ENCODE measurements at regions not wholly inside any gene's neighbourhood (a gene's known extent, or its start where the extent isn't known, plus 50 kb on each side); places are given as distances from the start of the nearest gene placed in this dataset.

- Mint-ChIP-seq H3K9me3 (no peaks in the 10 kb centered on the region), H3K4me1 (no peaks in the 10 kb centered on the region), H3K4me3 (no peak overlapping the region), H3K27ac (no peak overlapping the region), H3K36me3 (no peaks in the 10 kb centered on the region), H3K27me3 (no peaks in the 10 kb centered on the region)
- no peak for ATAC-seq
These were observed 608.2 kb upstream of the CCDC54 start for GRCh38 chr3:106768941-106769480.

DNA sequence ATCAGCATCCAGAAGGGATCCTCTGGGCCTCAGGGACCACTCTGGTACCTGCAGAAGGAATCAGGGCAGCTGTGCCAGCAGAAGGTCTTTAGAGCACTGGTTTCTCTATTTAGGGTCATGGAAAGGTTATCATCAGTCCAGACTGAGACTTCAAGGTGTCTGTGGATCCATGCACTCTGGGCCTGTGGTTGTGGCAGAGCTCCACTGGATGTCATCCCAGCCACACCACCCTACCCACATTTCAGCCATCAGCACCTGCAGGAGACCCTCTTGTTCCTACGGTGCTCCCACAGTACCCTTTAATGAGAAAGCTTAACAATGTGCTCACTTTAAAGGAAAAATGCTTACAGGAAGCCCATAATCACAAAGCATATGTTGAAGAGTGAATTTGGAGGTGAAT lies 603.4 kb upstream of the CCDC54 start:
- ATAC-seq, result peak; percentile 35
- Mint-ChIP-seq H3K36me3 (no peaks in the 10 kb centered on the region), H3K4me1 (no peaks in the 10 kb centered on the region), H3K4me3 (no peak overlapping the region), H3K9me3 (no peaks in the 10 kb centered on the region), H3K27ac (no peak overlapping the region), H3K27me3 (no peaks in the 10 kb centered on the region)

DNA sequence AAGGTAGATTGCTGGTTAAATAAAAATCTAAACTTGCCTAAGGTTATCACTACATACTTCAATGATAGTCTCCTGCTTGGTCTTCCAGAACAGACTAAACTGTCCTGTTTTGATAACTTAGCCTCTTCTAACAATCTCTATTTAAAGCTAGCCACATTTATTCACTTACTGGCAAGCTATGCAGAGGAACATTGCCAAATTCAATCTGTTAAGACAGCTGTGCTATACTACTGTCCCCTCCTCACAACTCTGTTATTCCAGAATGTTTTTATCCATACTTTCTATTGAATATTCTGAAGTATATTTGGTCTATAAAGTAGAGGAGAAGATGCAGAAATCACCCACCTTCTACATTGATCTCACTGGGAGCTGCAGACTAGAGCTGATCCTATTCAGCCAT lies 594.0 kb upstream of the CCDC54 start:
- H3K9me3 Mint-ChIP-seq, result no peaks in the 10 kb centered on the region
- no peaks in the 10 kb centered on the region for H3K36me3 Mint-ChIP-seq
- no peak overlapping the region for H3K27ac Mint-ChIP-seq
- no peak for ATAC-seq
- H3K4me1 Mint-ChIP-seq, result no peaks in the 10 kb centered on the region
- no peak overlapping the region for H3K4me3 Mint-ChIP-seq
- no peaks in the 10 kb centered on the region for H3K27me3 Mint-ChIP-seq

GRCh38 chr3:106789276-106789675 lies 588.0 kb upstream of the CCDC54 start:
- no peaks in the 10 kb centered on the region for H3K9me3 Mint-ChIP-seq
- H3K36me3 Mint-ChIP-seq, result no peaks in the 10 kb centered on the region
- H3K27me3 Mint-ChIP-seq, result no peaks in the 10 kb centered on the region
- no peak for ATAC-seq
- H3K27ac Mint-ChIP-seq, result no peak overlapping the region
- no peaks in the 10 kb centered on the region for H3K4me1 Mint-ChIP-seq
- no peak overlapping the region for H3K4me3 Mint-ChIP-seq

DNA sequence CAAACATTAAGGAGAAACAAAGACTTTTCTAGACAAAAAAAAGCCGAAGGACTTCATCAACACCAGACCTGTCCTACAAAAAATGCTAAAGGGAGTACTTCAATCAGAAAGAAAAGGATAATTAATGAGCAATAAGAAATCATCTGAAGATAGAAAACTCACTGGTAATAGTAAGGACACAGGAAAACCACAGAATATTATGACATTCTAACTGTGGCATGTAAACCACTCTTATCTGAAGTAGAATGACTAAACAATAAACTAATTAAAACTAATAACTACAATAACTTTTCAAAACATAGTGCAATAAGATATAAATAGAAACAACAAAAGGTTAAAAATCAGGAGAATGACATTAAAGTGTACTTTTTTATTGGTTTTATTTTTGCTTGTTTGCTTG lies 584.5 kb upstream of the CCDC54 start:
- no peak overlapping the region for H3K27ac Mint-ChIP-seq
- no peak overlapping the region for H3K4me3 Mint-ChIP-seq
- no peaks in the 10 kb centered on the region for H3K9me3 Mint-ChIP-seq
- H3K27me3 Mint-ChIP-seq, result no peaks in the 10 kb centered on the region
- ATAC-seq, result no peak
- H3K36me3 Mint-ChIP-seq, result no peaks in the 10 kb centered on the region
- no peaks in the 10 kb centered on the region for H3K4me1 Mint-ChIP-seq

- Mint-ChIP-seq H3K36me3 (no peaks in the 10 kb centered on the region), H3K9me3 (no peaks in the 10 kb centered on the region), H3K27ac (no peak overlapping the region), H3K4me1 (no peaks in the 10 kb centered on the region), H3K27me3 (no peaks in the 10 kb centered on the region), H3K4me3 (no peak overlapping the region)
- ATAC-seq, result no peak
These were observed 582.8 kb upstream of the CCDC54 start for GRCh38 chr3:106794442-106794841.

DNA sequence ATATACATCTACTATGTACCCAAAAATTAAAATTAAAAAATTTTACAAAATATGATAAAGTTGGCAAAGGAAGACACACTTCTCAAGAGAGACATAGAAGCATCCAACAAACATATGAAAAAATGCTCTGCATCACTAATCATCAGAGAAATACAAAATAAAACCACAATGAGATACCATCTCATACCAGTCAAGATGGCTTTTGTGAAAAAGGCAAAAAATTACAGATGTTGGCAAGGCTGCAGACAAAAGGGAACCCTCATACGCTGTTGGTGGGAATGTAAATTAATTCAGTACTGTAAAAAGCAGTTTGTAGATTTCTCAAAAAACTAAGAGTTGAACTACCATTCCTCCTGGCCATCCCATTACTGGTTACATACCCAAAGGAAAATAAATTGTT lies 581.7 kb upstream of the CCDC54 start:
- no peak for ATAC-seq
- Mint-ChIP-seq H3K9me3 (no peaks in the 10 kb centered on the region), H3K4me1 (no peaks in the 10 kb centered on the region), H3K4me3 (no peak overlapping the region), H3K27me3 (no peaks in the 10 kb centered on the region), H3K36me3 (no peaks in the 10 kb centered on the region), H3K27ac (no peak overlapping the region)

DNA sequence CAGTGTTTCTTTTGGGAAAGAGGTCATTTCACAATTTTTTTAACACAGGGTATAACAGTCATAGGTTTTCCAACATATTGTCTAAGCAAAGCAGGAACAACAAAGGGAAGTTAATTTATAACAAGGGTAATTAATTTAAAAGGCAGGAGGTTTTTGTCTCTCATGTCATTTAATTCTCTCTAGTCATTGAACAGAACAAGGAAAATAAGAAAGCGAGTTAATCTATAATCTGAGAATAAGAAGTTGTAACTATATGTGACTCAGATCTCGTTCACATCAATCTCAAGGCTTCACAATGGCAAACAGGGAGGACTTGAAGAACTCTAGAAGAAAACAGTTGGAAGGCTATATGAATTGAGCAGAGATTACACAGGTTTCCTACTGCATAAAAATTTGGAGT lies 579.8 kb upstream of the CCDC54 start:
- Mint-ChIP-seq H3K4me3 (no peak overlapping the region), H3K9me3 (no peaks in the 10 kb centered on the region), H3K27ac (no peak overlapping the region), H3K27me3 (no peaks in the 10 kb centered on the region), H3K36me3 (no peaks in the 10 kb centered on the region), H3K4me1 (no peaks in the 10 kb centered on the region)
- ATAC-seq, result no peak

DNA sequence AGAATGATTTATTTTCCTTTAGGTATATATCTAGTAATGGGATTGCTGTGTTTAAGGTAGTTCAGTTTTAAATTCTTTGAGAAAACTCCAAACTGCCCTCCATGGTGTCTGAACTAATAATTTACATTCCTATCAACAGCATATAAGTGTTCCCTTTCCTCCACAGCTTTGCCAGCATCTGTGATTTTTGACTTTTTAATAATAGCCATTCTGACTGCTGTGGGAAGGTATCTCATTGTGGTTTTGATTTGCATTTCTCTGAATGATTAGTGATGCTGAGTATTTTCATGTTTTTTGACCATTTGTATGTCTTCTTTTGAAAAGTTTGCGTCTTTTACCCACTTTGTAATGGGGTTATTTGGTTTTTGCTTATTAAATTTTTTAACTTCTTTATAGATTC lies 571.6 kb upstream of the CCDC54 start:
- Mint-ChIP-seq H3K27ac (no peak overlapping the region), H3K9me3 (no peaks in the 10 kb centered on the region), H3K27me3 (no peaks in the 10 kb centered on the region), H3K36me3 (no peaks in the 10 kb centered on the region), H3K4me1 (no peaks in the 10 kb centered on the region), H3K4me3 (no peak overlapping the region)
- no peak for ATAC-seq

DNA sequence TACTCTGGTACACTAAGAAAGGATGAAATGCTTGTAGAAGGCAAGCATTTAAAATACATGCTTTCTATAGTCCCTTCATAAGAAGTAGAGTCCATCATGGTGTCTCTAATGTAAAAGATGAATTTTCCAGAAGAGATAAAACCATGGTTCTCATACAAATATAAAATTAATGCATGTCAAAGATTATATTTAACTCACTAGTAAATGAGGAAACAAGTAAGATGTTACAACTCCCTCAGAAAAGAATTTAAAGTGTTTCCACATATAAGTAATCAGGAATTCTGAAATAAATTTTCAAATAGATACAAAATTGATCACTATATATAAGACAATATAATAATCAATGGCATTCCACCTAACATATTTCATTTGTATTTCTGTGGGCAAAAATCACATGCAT lies 570.3 kb upstream of the CCDC54 start:
- Mint-ChIP-seq H3K9me3 (no peaks in the 10 kb centered on the region), H3K27ac (no peak overlapping the region), H3K4me3 (no peak overlapping the region), H3K27me3 (no peaks in the 10 kb centered on the region), H3K4me1 (no peaks in the 10 kb centered on the region), H3K36me3 (no peaks in the 10 kb centered on the region)
- no peak for ATAC-seq

- H3K36me3 Mint-ChIP-seq, result no peaks in the 10 kb centered on the region
- no peaks in the 10 kb centered on the region for H3K9me3 Mint-ChIP-seq
- ATAC-seq, result no peak
- no peak overlapping the region for H3K4me3 Mint-ChIP-seq
- no peaks in the 10 kb centered on the region for H3K27me3 Mint-ChIP-seq
- no peaks in the 10 kb centered on the region for H3K4me1 Mint-ChIP-seq
- no peak overlapping the region for H3K27ac Mint-ChIP-seq
These were observed 568.2 kb upstream of the CCDC54 start for GRCh38 chr3:106809041-106809440.

DNA sequence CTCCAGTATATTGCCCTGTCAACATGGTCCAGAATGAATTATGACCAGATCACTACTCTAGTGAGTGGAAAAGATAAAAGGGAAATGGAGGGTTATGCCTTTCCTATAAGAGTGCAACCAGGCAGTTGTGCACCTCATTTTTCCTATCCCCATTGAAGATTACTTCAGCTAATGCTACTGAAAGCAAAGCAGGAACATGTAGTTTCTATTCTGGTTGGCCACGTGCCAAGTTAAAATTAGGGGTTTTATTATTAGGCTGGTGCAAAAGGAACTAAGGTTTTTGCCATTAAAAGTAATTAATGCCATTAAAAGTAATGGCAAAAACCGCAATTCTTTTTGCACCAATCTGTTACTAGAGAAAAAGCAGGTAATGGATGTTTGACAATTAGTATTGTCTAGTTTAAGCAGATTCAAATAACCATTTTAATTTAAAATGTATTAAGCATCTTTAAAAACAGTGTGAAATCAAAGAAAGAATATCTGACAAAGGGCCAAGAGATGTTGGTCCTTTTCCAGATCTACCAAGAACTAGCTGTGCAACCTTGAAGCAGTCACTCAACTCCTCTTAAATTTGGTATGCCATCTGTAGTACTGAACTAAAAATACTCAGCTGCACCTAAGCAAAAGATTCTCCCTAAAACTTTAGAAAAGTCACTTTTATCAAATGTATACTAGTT lies 567.5 kb upstream of the CCDC54 start:
- H3K4me1 Mint-ChIP-seq, result no peaks in the 10 kb centered on the region
- H3K27ac Mint-ChIP-seq, result no peak overlapping the region
- H3K27me3 Mint-ChIP-seq, result no peaks in the 10 kb centered on the region
- ATAC-seq, result no peak
- H3K4me3 Mint-ChIP-seq, result no peak overlapping the region
- no peaks in the 10 kb centered on the region for H3K36me3 Mint-ChIP-seq
- no peaks in the 10 kb centered on the region for H3K9me3 Mint-ChIP-seq

- ATAC-seq, result no peak
- no peaks in the 10 kb centered on the region for H3K36me3 Mint-ChIP-seq
- H3K27ac Mint-ChIP-seq, result no peak overlapping the region
- no peaks in the 10 kb centered on the region for H3K9me3 Mint-ChIP-seq
- H3K27me3 Mint-ChIP-seq, result no peaks in the 10 kb centered on the region
- H3K4me3 Mint-ChIP-seq, result no peak overlapping the region
- no peaks in the 10 kb centered on the region for H3K4me1 Mint-ChIP-seq
These were observed 566.9 kb upstream of the CCDC54 start for GRCh38 chr3:106810300-106810875.

GRCh38 chr3:106811376-106811775 lies 565.9 kb upstream of the CCDC54 start:
- H3K27ac Mint-ChIP-seq, result no peak overlapping the region
- no peaks in the 10 kb centered on the region for H3K27me3 Mint-ChIP-seq
- H3K9me3 Mint-ChIP-seq, result no peaks in the 10 kb centered on the region
- no peak for ATAC-seq
- H3K4me3 Mint-ChIP-seq, result no peak overlapping the region
- no peaks in the 10 kb centered on the region for H3K4me1 Mint-ChIP-seq
- no peaks in the 10 kb centered on the region for H3K36me3 Mint-ChIP-seq

- ATAC-seq, result no peak
- Mint-ChIP-seq H3K4me1 (no peaks in the 10 kb centered on the region), H3K27ac (no peak overlapping the region), H3K9me3 (no peaks in the 10 kb centered on the region), H3K27me3 (no peaks in the 10 kb centered on the region), H3K36me3 (no peaks in the 10 kb centered on the region), H3K4me3 (no peak overlapping the region)
These were observed 563.5 kb upstream of the CCDC54 start for GRCh38 chr3:106813742-106814141.

DNA sequence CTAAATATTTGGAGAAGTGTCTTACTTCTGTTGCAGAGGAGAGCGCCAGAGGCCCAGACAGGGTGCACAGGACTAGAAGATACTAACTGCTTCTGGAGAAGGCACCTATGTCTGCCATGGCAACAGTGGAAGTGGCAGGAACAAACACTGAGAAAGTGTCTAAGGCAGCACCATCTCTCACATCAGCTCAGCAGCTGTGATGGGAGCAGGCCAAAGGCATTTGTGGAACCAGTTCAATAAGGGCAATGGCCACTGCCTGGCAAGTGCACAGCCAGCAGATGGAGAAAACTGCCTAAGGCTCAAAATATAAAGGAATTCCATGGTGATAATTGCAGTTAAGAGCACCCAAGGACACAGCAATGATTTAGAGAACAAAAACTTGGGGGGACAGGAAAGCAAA lies 563.0 kb upstream of the CCDC54 start:
- Mint-ChIP-seq H3K4me3 (no peak overlapping the region), H3K9me3 (no peaks in the 10 kb centered on the region), H3K36me3 (no peaks in the 10 kb centered on the region), H3K4me1 (no peaks in the 10 kb centered on the region), H3K27ac (no peak overlapping the region), H3K27me3 (no peaks in the 10 kb centered on the region)
- no peak for ATAC-seq
